WTC11 (cell line): ENCODE measurements at regions not wholly inside any gene's neighbourhood (a gene's known extent, or its start where the extent isn't known, plus 50 kb on each side); places are given as distances from the start of the nearest gene placed in this dataset.

Experiments
- ATAC-seq: fragments of 200-7000 bp; cut with Tn5 transposase; 2 replicates; pipeline ENCODE4 v1.10.0; 2021; ENCODE audit warnings: mild to moderate bottlenecking, moderate library complexity
- CTCF ChIA-PET: fragments of 300-600 bp; sonication (Branson Sonifier 250); formaldehyde crosslinking; loops from one replicate; lab custom pipeline; 2021; ENCODE audit warnings: antibody characterized with exemption; lab: Charles Lee
- POLR2A ChIA-PET: fragments of 350-600 bp; sonication (Branson Sonifier 250); formaldehyde crosslinking; loops from one replicate; lab custom pipeline; 2021; ENCODE audit warnings: antibody characterized with exemption; lab: Charles Lee
- DNase-seq: peaks from one replicate; pipeline ENCODE4 v3.0.0; 2021; ENCODE audit warnings: low spot score
- H3K27ac Mint-ChIP-seq: 2 replicates; pipeline ENCODE4 v1.8.0; 2021; ENCODE audit warnings: mixed read lengths
- H3K27me3 Mint-ChIP-seq: 2 replicates; pipeline ENCODE4 v1.8.0; 2021; ENCODE audit warnings: low read depth, mild to moderate bottlenecking, moderate library complexity, mixed read lengths
- H3K36me3 Mint-ChIP-seq: 2 replicates; pipeline ENCODE4 v1.8.0; 2021; ENCODE audit warnings: mixed read lengths
- H3K4me1 Mint-ChIP-seq: 2 replicates; pipeline ENCODE4 v1.8.0; 2022; ENCODE audit warnings: mixed read lengths
- H3K4me3 Mint-ChIP-seq: 2 replicates; pipeline ENCODE4 v1.8.0; 2021; ENCODE audit warnings: mild to moderate bottlenecking, moderate library complexity, mixed read lengths
- H3K9me3 Mint-ChIP-seq: 2 replicates; pipeline ENCODE4 v1.8.0; 2021; ENCODE audit warnings: mixed read lengths
- ATF3 ChIP-seq: sonication (generic); formaldehyde crosslinking; conservative IDR thresholded peaks from 2 replicates; pipeline ENCODE4 v1.8.1; 2022; ENCODE audit warnings: mild to moderate bottlenecking, missing genetic modification reagents
- CREB1 ChIP-seq: sonication (generic); formaldehyde crosslinking; IDR thresholded peaks from 2 replicates; pipeline ENCODE4 v1.8.0; 2023; ENCODE audit warnings: mild to moderate bottlenecking, missing genetic modification reagents
- E2F4 ChIP-seq: sonication (generic); formaldehyde crosslinking; IDR thresholded peaks from 2 replicates; pipeline ENCODE4 v1.8.1; 2022; ENCODE audit warnings: low read depth, mild to moderate bottlenecking, moderate library complexity, missing genetic modification reagents, borderline replicate concordance
- E2F5 ChIP-seq: sonication (generic); formaldehyde crosslinking; IDR thresholded peaks from 2 replicates; pipeline ENCODE4 v1.8.1; 2022; ENCODE audit warnings: mild to moderate bottlenecking, moderate library complexity, missing genetic modification reagents
- ESRRA ChIP-seq: sonication (generic); formaldehyde crosslinking; IDR thresholded peaks from 2 replicates; pipeline ENCODE4 v1.8.1; 2022; ENCODE audit warnings: mild to moderate bottlenecking, missing genetic modification reagents, borderline replicate concordance
- HMGXB4 ChIP-seq: sonication (generic); formaldehyde crosslinking; IDR thresholded peaks from 2 replicates; pipeline ENCODE4 v1.8.1; 2023; ENCODE audit warnings: mild to moderate bottlenecking, moderate library complexity, missing genetic modification reagents
- IRF1 ChIP-seq: sonication (generic); formaldehyde crosslinking; IDR thresholded peaks from 2 replicates; pipeline ENCODE4 v1.8.0; 2023; ENCODE audit warnings: missing genetic modification reagents
- KAT7 ChIP-seq: sonication (generic); formaldehyde crosslinking; IDR thresholded peaks from 2 replicates; pipeline ENCODE4 v1.8.1; 2023; ENCODE audit warnings: missing genetic modification reagents, mild to moderate bottlenecking, borderline replicate concordance
- MLX ChIP-seq: sonication (generic); formaldehyde crosslinking; IDR thresholded peaks from 2 replicates; pipeline ENCODE4 v1.8.1; 2023; ENCODE audit warnings: mild to moderate bottlenecking, missing genetic modification reagents, moderate library complexity
- NFE2L1 ChIP-seq: sonication (generic); formaldehyde crosslinking; IDR thresholded peaks from 2 replicates; pipeline ENCODE4 v1.8.1; 2023; ENCODE audit warnings: missing genetic modification reagents
- PRRX2 ChIP-seq: fragments of 250-450 bp; sonication (Bioruptor Pico); IDR thresholded peaks from 2 replicates; pipeline ENCODE4 v1.8.0; 2021; ENCODE audit warnings: mild to moderate bottlenecking
- TEAD4 ChIP-seq: sonication (generic); formaldehyde crosslinking; IDR thresholded peaks from 2 replicates; pipeline ENCODE4 v1.8.0; 2022; ENCODE audit warnings: mild to moderate bottlenecking, missing genetic modification reagents
- USF1 ChIP-seq: sonication (generic); formaldehyde crosslinking; IDR thresholded peaks from 2 replicates; pipeline ENCODE4 v1.8.0; 2022; ENCODE audit warnings: mild to moderate bottlenecking, missing genetic modification reagents
- ZBTB21 ChIP-seq: sonication (generic); formaldehyde crosslinking; IDR thresholded peaks from 2 replicates; pipeline ENCODE4 v1.8.1; 2023; ENCODE audit warnings: mild to moderate bottlenecking, missing genetic modification reagents, borderline replicate concordance
- ZMAT4 ChIP-seq: fragments of 250-450 bp; sonication (Bioruptor Pico); IDR thresholded peaks from 2 replicates; pipeline ENCODE4 v1.9.0; 2021; ENCODE audit warnings: mild to moderate bottlenecking
- ZNF121 ChIP-seq: sonication (generic); formaldehyde crosslinking; IDR thresholded peaks from 2 replicates; pipeline ENCODE4 v1.8.0; 2023; ENCODE audit warnings: missing genetic modification reagents
- ZNF232 ChIP-seq: sonication (generic); formaldehyde crosslinking; IDR thresholded peaks from 2 replicates; pipeline ENCODE4 v1.8.0; 2022; ENCODE audit warnings: mild to moderate bottlenecking, missing genetic modification reagents
- ZNF281 ChIP-seq: sonication (generic); formaldehyde crosslinking; IDR thresholded peaks from 2 replicates; pipeline ENCODE4 v1.8.0; 2023; ENCODE audit warnings: mild to moderate bottlenecking, missing genetic modification reagents
- TF ChIP-seq, protein P1 (sequence below): sonication (generic); formaldehyde crosslinking; IDR thresholded peaks from 2 replicates; pipeline ENCODE4 v1.8.0; 2022; ENCODE audit warnings: mild to moderate bottlenecking, missing genetic modification reagents

- H3K4me3 Mint-ChIP-seq = no peak overlapping the region
These were observed 849.6 kb upstream of the POU3F4 start for GRCh38 chrX:82658492-82658891.

GRCh38 chrX:82666355-82666754 lies 841.7 kb upstream of the POU3F4 start:
- no peak for ATAC-seq
- H3K4me1 Mint-ChIP-seq = no peaks in the 10 kb centered on the region
- TF ChIP-seq E2F4 (CRISPR knock-in tag) = no peak
- TF ChIP-seq ZNF281 (CRISPR knock-in tag) = no peak
- TF ChIP-seq, protein P1, sequence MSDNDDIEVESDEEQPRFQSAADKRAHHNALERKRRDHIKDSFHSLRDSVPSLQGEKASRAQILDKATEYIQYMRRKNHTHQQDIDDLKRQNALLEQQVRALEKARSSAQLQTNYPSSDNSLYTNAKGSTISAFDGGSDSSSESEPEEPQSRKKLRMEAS = no peak
- POLR2A ChIA-PET = no interaction called here
- no peak overlapping the region for H3K27ac Mint-ChIP-seq
- no peak for DNase-seq
- H3K27me3 Mint-ChIP-seq = no peaks in the 10 kb centered on the region; the same call in 1 of the 2 replicates
- H3K4me3 Mint-ChIP-seq = no peak overlapping the region
- CTCF ChIA-PET = no interaction called here
- H3K36me3 Mint-ChIP-seq = peaks cover 25% of the 10 kb centered on the region
- H3K9me3 Mint-ChIP-seq = peaks cover 38% of the 10 kb centered on the region

More at GRCh38 chrX:82658492-82658891, 849.6 kb upstream of the POU3F4 start:
- ATAC-seq (no peak), DNase-seq (no peak)
- POLR2A ChIA-PET = no interaction called here
- CTCF ChIA-PET = interaction anchor here (0.8 kb wide), 1 partner anchor 18 kb away, joined by 3 read pairs; no protein-coding TSS in a partner anchor
- H3K4me1 Mint-ChIP-seq = no peaks in the 10 kb centered on the region
- peaks cover 10% of the 10 kb centered on the region for H3K9me3 Mint-ChIP-seq
- no peaks in the 10 kb centered on the region for H3K27me3 Mint-ChIP-seq
- peaks cover 4% of the 10 kb centered on the region for H3K36me3 Mint-ChIP-seq
- no peak for TF ChIP-seq ATF3
- no peak overlapping the region for H3K27ac Mint-ChIP-seq

DNA sequence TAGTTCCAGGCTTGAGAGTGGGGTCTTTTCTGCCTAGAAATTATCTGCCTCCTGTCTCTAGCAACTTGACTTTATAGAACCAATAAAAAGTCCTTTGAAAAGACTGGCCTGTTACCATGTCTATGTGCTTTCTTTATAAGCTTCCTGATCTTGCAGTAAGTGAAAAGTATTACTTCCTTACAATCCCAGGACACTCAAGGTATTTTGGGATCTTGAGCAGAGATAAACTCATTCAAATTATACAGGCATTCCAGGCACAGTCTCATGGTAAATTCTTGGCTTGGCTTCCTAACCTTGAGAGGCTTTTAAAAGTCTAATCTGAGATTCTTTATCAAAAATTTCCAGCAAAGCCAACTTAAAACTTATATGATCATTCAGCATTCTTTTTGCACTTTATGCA lies 833.0 kb upstream of the POU3F4 start:
- ChIA-PET CTCF (no interaction called here), POLR2A (no interaction called here)
- H3K4me3 Mint-ChIP-seq = no peak overlapping the region
- H3K27ac Mint-ChIP-seq = no peak overlapping the region
- H3K4me1 Mint-ChIP-seq = no peaks in the 10 kb centered on the region
- DNase-seq = no peak
- TF ChIP-seq TEAD4 (CRISPR knock-in tag) (no peak), PRRX2 (CRISPR knock-in tag) (no peak), CREB1 (CRISPR knock-in tag) (no peak), MLX (CRISPR knock-in tag) (no peak), ZNF121 (CRISPR knock-in tag) (no peak), ZMAT4 (CRISPR knock-in tag) (no peak), ZNF232 (CRISPR knock-in tag) (no peak), USF1 (CRISPR knock-in tag) (no peak), KAT7 (no peak), HMGXB4 (CRISPR knock-in tag) (no peak), ESRRA (CRISPR knock-in tag) (no peak), IRF1 (CRISPR knock-in tag) (no peak), E2F5 (CRISPR knock-in tag) (no peak), NFE2L1 (CRISPR knock-in tag) (no peak), ZBTB21 (CRISPR knock-in tag) (no peak)
- H3K9me3 Mint-ChIP-seq = peaks cover 12% of the 10 kb centered on the region; the same call in 1 of the 2 replicates
- H3K36me3 Mint-ChIP-seq = peaks cover 4% of the 10 kb centered on the region
- no peak for ATAC-seq
- H3K27me3 Mint-ChIP-seq = no peaks in the 10 kb centered on the region
